Tibial nerve (tissue), 3 donors: ENCODE measurements at regions not wholly inside any gene's neighbourhood (a gene's known extent, or its start where the extent isn't known, plus 50 kb on each side); places are given as distances from the start of the nearest gene placed in this dataset.

ENCODE experiments used
- CTCF ChIP-seq, 5 experiments: fragments of 200-600 bp in 3 of 5; fragments of 450-650 bp in 2 of 5; sonication (generic) in 3 of 5; IDR thresholded peaks; one replicate each; pipeline ENCODE4 v1.5.1; 2016 to 2019; ENCODE audit warnings: antibody characterized with exemption in 5 of 5, mild to moderate bottlenecking in 3 of 5, moderate library complexity in 2 of 5
- POLR2A ChIP-seq, 2 donors: fragments of 450-650 bp; IDR thresholded peaks; one replicate each; pipeline ENCODE4 v1.6.1; 2017; ENCODE audit warnings: antibody characterized with exemption in 2 of 2, mild to moderate bottlenecking in 2 of 2, moderate library complexity in 2 of 2

DNA sequence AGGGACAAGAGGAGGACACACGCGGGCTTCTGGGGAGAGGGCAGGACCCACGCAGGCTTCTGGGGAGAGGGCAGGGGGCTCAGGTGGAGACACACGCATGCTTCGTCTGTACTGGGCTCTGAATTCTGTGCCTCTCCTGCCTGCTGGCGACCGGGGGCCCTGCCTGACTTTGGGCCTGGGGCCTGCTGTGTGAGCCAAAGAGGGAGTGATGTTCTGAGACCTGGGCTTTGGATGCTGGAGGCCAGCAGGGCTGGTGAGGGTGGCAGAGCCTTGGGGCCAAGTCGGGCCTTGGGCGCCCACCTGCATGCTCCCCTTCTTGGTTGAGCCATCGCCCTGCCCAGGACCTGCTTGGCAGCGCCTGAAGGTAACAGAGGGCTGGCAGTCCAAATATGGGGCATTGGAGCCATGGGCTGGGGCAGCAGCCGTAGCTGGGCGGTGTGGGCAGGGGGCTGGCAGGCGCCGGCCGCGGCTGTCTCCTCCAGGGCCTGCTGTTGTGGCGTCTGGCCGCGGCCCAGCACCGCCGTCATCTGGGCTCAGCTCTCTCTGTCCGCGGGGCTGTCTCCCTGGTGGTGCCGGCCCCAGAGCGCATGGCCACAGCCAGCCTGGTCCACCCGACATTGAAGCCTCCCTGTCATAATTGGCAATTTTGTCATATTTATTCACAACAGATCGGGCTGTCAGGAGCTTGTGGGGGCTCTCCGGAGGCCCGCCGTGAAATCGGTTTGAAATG, 78.9 kb downstream of the UNCX start:
- TF ChIP-seq CTCF (IDR thresholded peaks at IDR 0.05) (no peak), POLR2A (IDR thresholded peaks at IDR 0.05) (no peak)
